ENCODE measurements at regions not wholly inside any gene's neighbourhood (a gene's known extent, or its start where the extent isn't known, plus 50 kb on each side); places are given as distances from the start of the nearest gene placed in this dataset.

DNA sequence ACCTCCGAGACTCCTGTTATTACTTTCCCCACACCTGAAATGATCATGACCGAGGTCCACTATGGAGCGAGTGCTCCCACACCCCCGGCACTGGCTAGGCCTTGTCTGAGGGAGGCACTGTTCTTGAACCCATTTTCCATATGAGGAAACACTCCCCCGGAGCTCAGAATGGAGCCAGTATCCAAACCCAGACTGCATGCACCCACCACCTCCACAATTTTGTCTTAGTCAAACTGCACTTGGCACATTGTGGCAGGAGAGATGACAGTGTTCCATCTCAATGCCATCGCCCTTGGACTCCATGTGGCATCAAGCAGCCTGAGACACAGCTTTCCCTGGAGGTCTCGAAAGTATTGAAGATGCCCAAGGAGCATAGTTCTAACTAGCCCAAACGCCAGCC, 154.1 kb downstream of the NUP210 start:
- no peak for DNase-seq

DNA sequence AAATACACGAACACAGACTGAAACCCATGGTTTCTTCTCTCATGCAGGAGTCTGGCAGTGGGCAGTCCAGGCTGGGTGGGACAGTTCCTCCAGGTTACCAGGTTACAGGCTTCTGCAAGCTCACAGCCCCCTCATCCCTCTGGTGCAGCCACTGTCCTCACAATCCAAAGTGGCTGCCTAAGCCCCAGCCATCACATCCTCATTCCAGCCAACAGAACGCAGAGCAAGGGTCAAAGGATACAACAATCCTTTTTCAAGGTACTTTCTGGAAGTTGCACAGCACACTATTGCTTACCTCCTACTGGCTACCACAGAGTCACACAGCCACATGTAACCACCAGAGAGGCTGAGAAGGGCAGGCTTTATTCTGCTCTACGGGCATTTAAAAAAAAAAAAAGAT, 154.6 kb downstream of the NUP210 start:
- DNase-seq: no peak

DNA sequence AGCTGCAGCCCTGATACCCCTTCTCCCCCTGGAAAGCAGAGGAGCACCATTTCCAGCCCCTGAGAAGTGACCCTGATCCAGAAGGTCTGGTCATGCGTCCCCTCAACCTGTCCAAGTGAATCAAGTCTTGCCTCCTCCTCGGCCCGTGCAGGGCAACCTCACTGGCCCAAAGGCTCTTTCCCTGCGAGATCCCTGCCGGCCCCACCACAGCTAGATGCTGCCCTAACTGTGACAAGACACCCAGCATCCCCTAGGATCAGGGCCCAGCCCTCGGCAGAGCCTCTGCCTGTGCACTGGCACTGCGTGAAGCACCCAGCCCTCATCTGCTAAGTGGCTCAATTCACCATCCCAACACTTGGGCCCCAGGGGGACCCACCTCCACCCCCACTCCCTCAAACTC, 155.1 kb downstream of the NUP210 start:
- no peak for DNase-seq

DNA sequence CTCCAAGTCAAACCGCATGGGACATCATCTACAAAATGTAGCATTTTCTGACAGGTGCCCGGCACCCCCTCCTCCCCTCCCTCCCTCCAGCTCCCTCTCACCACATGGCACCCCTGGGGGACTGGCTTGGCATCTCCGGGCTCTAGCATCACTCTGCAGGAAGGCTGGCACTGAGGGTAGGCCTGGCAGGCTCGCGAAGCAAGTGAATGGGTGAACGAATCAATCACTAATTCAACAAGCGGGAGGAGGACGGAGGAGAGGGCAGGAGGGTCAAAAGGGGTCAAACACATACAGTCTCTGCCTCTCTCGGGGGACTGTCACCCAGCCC, 155.7 kb downstream of the NUP210 start:
- no peak for DNase-seq

DNA sequence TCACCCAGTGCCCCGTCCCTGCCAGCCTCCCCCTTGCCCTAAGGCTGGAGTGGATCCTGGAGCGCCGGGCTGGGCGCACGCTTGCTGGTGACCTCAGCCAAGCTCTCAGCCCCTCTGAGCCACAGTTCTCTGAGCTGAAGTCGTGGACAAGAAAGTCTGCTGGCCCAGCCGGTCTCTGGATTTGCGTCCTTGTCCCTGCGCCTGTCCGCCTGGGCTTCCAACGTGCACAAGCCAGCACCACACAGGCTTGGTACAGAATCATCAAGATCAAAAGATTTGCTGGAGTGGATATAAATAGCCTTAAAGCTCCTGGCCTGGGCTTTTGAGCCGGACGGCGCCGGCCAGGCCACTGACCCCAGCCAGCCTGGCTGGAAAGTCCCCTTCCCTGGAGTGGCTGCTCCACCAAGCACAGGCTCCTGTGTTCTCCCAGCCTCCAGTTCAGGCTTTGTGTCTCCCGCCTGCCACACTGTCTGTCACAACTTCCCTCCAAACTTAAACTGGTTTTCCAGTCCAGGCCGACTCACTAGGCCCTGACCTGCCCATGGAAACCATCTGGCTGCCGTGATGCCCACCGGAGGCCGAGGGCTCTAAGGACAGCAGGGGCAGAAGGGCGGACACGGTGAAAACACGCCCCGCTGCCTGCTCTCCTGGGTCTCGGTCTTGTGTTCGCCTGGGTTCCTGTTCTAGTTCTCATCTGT, 156.2 kb downstream of the NUP210 start:
- no peak for DNase-seq

DNA sequence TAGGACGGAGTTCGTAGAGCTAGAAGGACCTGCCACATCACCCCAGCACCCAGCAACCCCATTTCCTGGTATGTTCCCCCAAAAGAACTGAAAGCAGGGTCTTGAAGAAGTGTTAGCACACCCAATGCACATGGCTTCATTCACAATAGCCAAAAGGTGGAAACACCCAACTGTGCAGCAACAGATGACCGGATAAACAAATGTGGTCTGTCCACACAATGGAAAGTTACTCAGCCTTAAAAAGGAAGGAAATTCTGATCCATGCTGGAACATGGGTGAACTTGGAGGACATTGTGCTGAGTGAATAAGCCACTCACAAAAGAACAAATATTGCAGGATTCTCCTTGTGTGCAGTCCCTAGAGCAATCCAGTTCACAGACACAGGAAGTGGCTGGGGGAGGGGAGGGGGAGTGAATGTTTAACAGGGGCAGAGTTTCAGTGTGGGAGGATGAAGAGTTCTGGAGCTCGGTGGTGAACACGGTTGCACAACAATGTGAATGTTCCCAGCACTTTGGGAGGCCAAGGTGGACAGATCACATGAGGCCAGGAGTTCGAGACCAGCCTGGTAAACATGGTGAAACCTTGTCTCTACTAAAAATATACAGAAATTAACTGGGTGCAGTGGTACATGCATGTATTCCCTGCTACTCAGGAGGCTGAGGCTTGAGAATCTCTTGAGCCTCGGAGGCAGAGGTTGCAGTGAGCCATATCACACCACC, 157.5 kb downstream of the NUP210 start:
- DNase-seq: no peak

DNA sequence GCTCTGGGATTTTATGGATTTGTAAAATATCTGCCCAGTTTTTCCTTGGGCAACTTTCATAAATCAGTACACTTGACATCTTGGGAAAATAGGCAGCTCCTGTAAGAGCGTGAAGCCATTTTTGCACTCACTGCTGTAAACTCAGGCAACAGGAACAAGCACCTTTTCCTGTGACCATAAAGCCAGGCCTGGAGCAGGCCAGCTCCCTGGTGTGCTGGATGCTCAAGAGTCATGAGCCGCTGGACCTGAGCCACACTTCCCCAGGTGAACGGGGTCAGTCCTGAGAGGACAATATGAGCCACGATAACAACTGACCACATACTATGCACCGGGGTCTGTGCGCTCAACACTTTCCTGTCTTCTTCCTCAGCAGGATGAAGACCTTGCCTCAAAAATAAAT, 158.2 kb downstream of the NUP210 start:
- DNase-seq: no peak

DNA sequence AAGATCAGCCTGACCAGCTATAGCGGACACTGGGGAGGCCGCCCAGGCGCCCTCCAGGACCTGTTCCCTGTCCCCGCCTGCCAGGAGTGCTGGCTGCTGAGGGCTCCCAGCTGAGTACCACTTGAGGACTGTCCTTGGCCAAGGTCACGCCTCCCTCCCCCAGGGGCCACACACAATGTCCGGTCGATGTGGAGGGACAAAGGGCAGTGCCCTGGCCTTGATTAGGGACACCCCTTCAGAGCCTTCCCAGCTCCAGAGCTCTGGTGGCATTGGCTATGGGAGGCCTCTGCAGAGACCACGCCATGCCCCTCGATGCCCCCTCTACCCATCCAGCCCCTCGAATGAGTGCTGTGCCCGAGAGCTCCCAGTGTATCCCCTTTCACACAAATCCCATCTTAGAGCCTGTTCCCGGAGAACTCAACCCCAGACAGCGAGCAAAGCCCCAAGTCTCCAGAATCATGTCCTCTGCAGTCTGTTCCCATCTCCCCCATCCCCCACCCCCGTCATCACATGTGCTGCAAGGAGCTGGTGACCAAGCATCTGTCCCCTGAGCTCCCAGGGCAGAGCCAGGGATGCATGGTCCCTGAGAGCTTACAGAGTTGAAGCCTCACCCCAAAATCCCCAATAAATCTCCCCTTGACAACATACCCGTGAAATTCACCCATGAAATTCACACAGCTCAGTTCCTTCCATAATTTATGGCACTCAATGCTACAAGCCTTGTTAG, 158.9 kb downstream of the NUP210 start:
- DNase-seq: no peak

DNA sequence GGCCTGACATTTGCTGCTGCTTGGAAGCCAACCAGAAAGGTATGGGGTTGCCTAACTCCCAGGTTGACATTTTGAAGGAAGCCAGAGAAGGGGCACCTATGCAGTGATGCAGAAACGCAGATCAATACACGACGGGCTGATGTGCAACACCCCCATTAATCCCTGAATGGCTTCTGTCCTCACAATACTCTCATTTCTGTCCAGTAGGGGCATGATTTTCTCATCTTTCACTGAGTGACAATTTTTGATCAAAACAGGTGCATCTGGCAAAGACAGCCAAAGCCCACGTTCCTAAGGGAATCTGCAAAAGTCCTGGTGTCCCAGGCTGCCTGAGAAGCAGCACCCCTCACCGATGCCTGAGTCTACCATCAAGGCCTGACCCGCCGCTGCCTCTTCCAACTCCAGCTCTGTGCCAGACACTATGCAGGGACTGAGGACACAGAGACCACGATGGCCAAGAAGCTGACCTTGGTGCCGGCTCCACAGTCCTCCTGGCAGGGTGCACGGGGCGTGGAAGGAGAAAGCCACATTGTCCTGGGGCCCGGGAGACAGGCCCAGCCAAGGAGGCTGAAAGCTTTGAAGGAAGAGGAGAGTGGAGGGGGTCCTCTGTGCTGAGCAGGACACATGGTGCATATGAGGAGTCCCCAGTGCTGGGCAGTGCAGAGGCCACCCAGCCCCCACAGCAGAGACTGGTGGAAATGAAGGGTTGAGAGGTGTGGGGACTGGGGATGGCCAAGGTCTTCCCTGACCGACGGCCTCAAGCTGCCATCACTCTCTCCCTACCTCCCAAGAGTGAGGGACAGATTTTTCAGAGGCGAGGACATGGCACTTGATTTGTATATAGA, 159.6 kb downstream of the NUP210 start:
- no peak for DNase-seq

DNA sequence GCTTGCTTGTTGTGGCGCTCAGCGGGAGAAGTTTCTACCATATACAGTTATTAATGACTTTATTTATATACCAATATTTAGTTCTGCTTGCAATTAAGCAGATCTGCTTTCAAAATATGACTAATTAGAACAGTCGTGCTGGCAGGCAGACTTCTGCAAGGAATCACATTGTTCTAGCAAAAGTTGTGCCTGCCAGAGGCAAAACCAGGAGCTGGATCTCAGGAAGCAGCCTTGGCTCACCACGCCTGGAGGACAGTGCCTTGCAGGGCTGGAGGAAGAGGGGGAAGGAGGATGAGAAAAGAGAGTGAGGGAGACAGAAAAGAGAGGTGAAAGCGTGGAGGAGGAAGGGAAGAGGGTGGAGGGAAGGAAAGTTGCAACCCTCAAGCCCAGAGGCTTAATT, 160.3 kb downstream of the NUP210 start:
- no peak for DNase-seq

DNA sequence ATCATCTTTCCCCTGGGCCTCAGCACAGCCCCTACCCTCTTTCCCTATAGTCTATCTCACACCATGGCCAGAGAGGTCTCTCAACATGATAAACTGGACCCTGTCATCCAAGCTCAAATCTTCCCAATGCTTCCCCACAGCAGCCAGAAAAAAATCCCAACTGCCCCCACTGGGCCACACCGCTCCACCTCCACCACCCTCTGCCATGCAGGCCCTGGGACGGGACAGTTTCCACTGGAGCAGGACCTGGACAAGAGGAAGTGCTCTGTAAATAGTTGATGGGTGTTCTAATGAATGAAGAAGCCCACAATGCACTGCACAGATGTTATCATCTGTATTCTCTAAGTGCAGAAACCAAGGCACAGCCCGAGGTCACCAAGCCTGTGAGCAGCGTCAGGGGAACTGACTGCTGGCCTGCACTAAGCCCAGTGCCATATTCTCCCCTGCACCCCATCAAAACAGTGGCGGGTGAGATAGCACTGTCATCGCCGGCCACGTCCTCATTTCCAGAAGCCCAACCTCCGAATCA, 161.1 kb downstream of the NUP210 start:
- DNase-seq: no peak

DNA sequence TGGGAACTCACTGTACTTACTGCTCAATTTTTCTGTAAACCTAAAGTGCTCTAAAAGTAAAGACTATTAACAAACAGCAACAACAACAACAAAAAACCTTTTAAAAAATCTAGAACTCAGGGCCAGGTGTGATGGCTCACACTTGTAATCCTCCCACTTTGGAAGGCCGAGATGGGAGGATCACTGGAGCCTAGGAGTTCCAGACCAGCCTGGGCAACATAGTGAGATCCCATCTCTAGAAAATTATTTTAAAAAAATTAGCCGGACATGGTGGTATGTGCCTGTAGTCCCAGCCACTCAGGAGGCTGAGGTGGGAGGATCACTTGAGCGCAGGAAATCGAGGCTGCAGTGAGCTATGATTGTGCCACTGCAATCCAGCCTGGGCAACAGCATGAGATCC, 161.8 kb downstream of the NUP210 start:
- no peak for DNase-seq

DNA sequence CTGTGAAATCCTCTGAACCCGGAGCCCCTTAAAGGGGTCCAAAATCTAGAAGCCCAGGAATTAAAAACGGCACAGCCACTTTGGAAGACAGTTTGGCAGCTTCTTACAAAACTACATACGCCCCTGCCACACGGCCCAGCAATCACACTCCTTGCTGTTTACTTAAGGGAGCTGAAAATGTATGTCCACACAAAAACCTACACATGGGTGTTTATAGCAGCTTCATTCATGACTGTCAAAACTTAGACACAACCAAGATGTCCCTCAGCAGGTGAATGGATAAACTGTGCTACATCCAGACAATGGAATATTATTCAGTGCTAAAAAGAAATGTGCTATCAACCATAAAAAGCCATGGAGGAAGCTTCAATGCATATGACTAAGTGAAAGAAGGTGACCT, 162.5 kb downstream of the NUP210 start:
- no peak for DNase-seq

DNA sequence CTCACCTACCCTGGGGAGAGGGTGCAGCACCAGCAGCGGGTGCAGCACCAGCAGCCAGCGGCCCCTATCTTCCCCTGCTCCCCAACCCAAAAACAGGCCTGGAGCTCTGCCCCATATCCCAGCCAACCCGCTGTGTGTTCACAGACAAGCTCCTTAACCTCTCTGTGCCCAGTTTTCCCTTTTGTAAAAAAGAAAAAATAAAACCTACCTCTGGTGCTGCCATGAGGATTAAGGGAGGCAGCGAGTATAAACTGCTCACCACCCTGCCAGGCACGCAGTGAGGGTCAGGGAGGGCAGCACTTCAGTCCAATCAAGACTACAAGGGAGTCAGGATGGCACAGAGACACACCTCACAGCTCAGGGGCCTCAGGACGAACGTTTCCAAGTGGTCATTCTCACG, 163.3 kb downstream of the NUP210 start:
- DNase-seq: no peak

DNA sequence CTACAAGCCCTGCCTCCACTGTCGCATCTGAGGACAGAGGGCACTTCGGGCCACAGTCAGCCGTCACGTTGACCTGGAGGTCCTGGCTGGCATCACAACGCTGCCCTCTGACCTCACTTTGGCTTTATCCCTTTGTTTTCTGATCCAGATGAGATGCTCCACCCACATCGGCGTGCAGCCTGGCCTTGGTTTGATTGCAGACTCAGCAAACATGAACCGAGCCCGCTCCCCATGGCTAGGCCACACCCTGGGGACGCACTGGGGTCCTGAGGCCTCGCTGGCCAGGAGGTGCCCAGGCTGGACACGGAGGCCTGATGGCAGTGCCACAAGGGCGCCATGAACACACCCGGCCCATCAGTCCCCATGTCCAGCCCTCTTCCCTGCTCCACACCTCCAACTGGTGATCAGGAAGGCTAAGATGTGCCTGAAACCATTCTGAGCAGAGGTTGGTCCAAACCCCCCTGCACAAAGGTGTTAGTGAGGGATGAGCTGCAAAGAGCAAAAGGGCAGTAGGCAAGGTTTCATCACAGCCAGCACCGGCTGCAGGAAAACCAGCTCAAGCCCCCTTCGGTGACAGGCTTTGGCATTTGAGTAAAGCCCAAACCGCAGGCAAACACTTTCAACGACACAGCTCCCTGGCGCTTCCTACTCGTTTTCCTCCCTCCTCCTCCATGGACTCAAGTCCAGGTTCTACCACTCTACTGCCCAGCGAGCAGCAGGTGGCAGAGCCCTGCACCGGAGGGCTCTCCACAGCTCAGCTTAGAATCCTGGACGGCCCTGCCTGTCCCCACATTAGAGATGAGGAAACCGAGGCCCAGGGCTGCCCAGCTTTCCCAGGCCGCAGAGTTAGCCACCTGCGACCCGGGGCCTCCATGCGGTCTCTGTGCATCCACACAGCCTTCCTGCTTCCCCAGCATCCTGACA, 165.8 kb downstream of the NUP210 start:
- no peak for DNase-seq

DNA sequence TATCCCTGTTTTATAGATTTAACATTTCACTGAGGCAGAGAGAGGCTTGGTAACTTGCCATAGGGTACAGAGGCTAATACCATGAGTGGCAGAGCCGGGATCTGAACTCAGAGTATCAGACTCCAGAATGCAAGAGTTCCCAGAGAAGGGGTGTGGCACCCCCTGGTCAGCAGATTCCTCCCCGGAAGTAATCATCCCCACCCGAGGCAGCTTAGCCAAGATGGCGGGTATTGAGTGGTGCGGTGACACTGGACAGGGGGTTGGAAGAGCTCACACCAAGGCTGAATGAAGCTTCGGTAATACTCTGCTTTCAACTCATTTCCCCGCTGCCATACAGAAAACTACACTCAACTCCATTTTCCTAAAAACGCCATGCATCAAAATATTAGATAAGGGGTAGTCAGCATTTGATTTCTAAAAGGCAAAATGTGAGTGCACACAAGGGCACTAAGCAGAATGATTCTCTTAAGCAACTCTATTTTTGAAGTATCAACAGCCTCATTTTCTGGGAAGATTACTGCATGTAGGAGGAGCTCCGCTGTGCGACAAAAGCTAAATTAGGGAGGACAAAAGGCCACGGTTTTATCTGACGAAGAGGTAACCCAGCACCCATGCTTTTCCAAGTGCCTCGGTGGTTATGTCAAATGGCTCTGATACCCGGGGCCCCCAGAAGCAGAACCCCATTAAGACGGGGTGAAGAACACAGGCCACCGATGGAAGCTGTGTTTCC, 166.7 kb downstream of the NUP210 start:
- no peak for DNase-seq

DNA sequence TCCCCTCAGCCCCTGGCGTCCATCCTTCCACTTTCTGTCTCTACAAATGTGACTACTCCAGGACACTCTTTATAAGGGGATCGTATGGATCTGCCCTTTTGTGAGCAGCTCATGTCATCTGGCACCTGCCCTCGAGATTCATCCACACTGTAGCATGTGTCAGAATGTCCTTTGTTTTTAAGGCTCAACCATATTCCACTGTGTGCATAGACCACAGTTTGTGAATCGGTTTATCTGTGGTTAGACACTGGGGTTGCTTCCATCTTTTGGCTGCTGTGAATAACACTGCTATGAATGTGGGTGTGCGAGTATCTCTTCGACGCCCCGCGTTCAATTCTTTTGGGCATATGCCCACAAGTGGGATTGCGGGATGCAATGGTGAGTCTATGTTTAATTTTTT, 167.9 kb downstream of the NUP210 start:
- DNase-seq: no peak

DNA sequence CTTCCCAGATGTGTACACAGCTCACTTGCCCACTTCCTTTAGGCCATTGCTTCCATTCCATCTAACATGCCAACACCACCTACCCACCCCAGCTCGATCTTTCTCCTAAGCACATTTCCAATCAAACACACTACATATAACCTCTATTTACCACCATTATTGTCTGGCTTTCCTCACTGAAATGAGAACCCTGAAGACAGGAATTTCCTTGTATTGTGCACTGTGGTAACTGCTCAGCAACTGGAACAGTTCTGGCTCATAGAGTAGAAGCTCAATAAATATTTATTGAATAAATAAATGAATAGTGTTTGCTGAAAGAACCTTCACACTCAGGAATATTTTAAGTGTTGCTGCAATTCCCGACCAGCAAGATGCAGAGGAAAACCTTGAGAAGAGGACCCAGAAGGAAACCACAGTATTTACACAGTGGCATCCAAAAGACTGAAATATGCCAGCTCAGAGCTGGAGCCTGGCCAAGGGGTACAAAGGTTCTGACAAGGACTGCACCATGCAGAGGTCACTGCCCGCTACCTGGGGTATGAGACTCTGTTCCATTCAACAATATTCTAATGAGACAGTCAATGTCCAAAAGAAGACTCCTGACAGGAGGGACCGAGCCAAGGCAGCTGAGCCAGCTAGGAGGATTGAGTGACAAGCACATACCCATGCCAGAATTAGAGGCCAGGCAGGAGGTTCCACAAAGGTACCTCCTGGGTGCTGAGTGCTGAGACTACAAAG, 168.8 kb downstream of the NUP210 start:
- no peak for DNase-seq

DNA sequence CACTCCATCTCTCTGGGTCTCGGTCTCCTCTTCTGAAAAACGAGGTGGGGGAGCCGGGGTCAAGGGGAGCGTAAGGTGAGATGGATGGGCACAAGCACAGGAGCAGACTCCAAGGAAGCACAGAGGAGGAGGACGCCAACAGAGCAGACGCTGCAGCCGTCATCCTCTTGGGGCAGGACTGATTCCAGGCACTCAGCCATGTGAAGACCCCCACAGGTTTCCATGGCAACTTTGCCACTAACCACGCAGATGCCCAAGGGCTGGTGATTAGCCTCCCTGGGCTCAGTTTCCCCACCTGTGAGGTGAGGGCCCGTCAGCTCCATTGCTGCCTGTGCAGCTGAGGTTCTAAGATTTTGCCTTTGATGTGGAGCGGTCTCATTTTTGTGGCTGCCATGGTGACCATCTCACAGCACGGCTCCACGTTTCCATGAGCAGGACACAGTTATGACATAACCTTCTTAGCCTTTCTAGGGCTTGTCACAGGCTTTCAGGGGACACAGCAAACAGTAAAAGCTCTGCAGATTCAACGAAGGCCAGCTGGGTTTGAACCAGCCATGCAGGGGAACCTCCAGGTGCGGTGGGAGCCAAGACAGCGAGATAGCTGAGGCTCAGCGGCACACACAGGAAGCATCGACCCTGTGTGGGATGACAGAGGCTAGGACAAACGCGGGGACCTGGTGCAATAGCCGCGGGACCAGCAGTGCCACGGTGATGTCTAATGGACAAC, 170.3 kb downstream of the NUP210 start:
- DNase-seq: no peak

DNA sequence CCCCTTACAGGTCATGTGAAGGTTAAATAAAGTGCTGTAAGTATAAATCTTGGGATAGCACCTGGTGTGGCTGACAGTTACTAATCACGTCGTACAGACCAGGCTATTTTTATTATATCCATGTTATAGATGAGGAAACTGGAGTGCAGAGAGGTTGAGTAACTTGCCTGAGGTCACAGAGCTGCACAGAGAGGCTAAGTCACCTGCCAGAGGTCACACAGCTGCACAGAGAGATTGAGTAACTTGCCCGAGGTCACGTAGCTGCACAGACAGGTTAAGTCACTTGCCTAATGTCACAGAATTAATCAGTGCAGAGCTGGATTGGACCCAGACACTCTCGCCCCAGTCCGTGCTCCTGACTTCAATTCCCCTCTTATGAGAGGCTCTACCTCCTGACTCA, 171.5 kb downstream of the NUP210 start:
- DNase-seq: no peak

Measured in hindlimb muscle (tissue), 1 donor.